ENCODE measurements at regions not wholly inside any gene's neighbourhood (a gene's known extent, or its start where the extent isn't known, plus 50 kb on each side); places are given as distances from the start of the nearest gene placed in this dataset.

GRCh38 chr13:81848291-81848690, 1507.4 kb upstream of the SPRY2 start:
- Histone ChIP-seq H3K4me1 (ENCODE audit: control insufficient read depth in 4 of 4, insufficient read depth in 4 of 4, low read length in 3 of 4) (no peaks in the 10 kb centered on the region), H3K9me3 (ENCODE audit: control insufficient read depth in 4 of 4, low read length in 3 of 4) (no peaks in the 10 kb centered on the region), H3K27me3 (ENCODE audit: control insufficient read depth in 4 of 4, insufficient read depth in 4 of 4, low read length in 3 of 4) (no peaks in the 10 kb centered on the region), H3K36me3 (ENCODE audit: control insufficient read depth in 4 of 4, insufficient read depth in 3 of 4, low read depth in 1 of 4, low read length in 3 of 4) (no peaks in the 10 kb centered on the region), H3K27ac (ENCODE audit: low read depth in 1 of 2, low read length in 2 of 2) (no peak overlapping the region), H3K4me3 (ENCODE audit: low read depth in 1 of 3, low read length in 3 of 3) (no peak overlapping the region), H3K9ac (ENCODE audit: low read depth in 1 of 2, low read length in 2 of 2) (no peak overlapping the region)
- TF ChIP-seq EGR1 (IDR thresholded peaks at IDR 0.05; ENCODE audit: low read depth in 2 of 2) (no peak), JUND (IDR thresholded peaks at IDR 0.05) (no peak), RXRA (IDR thresholded peaks at IDR 0.05) (no peak), HNF4G (IDR thresholded peaks at IDR 0.05) (no peak), RAD21 (IDR thresholded peaks at IDR 0.05) (no peak), MAX (IDR thresholded peaks at IDR 0.05) (no peak), CTCF (IDR thresholded peaks at IDR 0.05; ENCODE audit: low read depth, low read length, missing input control) (no peak), FOXA2 (IDR thresholded peaks at IDR 0.05) (no peak)
- TF ChIP-seq, protein P1, sequence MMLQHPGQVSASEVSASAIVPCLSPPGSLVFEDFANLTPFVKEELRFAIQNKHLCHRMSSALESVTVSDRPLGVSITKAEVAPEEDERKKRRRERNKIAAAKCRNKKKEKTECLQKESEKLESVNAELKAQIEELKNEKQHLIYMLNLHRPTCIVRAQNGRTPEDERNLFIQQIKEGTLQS (IDR thresholded peaks at IDR 0.05) = no peak
- DNase-seq (ENCODE audit: low spot score) = no peak

- Histone ChIP-seq H3K4me1 (ENCODE audit: control insufficient read depth in 4 of 4, insufficient read depth in 4 of 4, low read length in 3 of 4) (no peaks in the 10 kb centered on the region), H3K27me3 (ENCODE audit: control insufficient read depth in 4 of 4, insufficient read depth in 4 of 4, low read length in 3 of 4) (no peaks in the 10 kb centered on the region), H3K9me3 (ENCODE audit: control insufficient read depth in 4 of 4, low read length in 3 of 4) (no peaks in the 10 kb centered on the region), H3K27ac (ENCODE audit: low read depth in 1 of 2, low read length in 2 of 2) (no peak overlapping the region), H3K9ac (ENCODE audit: low read depth in 1 of 2, low read length in 2 of 2) (no peak overlapping the region), H3K4me3 (ENCODE audit: low read depth in 1 of 3, low read length in 3 of 3) (no peak overlapping the region), H3K36me3 (ENCODE audit: control insufficient read depth in 4 of 4, insufficient read depth in 3 of 4, low read depth in 1 of 4, low read length in 3 of 4) (no peaks in the 10 kb centered on the region)
- DNase-seq (ENCODE audit: low spot score) = no peak
- TF ChIP-seq NR2F2 (IDR thresholded peaks at IDR 0.05) = no peak
- TF ChIP-seq, protein P2, sequence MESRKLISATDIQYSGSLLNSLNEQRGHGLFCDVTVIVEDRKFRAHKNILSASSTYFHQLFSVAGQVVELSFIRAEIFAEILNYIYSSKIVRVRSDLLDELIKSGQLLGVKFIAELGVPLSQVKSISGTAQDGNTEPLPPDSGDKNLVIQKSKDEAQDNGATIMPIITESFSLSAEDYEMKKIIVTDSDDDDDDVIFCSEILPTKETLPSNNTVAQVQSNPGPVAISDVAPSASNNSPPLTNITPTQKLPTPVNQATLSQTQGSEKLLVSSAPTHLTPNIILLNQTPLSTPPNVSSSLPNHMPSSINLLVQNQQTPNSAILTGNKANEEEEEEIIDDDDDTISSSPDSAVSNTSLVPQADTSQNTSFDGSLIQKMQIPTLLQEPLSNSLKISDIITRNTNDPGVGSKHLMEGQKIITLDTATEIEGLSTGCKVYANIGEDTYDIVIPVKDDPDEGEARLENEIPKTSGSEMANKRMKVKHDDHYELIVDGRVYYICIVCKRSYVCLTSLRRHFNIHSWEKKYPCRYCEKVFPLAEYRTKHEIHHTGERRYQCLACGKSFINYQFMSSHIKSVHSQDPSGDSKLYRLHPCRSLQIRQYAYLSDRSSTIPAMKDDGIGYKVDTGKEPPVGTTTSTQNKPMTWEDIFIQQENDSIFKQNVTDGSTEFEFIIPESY (IDR thresholded peaks at IDR 0.05) = no peak
- TF ChIP-seq, protein P1 (IDR thresholded peaks at IDR 0.05) = no peak
- no peak for TF ChIP-seq GABPA (IDR thresholded peaks at IDR 0.05 in 1 of 2, conservative IDR thresholded peaks at IDR 0.05 in 1 of 2)
- TF ChIP-seq FOXA2 (IDR thresholded peaks at IDR 0.05) = no peak
- no peak for TF ChIP-seq RAD21 (IDR thresholded peaks at IDR 0.05)
- TF ChIP-seq TAF1 (conservative IDR thresholded peaks at IDR 0.05) = no peak
- no peak for TF ChIP-seq MAX (IDR thresholded peaks at IDR 0.05)
- TF ChIP-seq CTCF (IDR thresholded peaks at IDR 0.05; ENCODE audit: low read depth, low read length, missing input control) = no peak
- no peak for TF ChIP-seq YY1 (IDR thresholded peaks at IDR 0.05)
- TF ChIP-seq SP1 (IDR thresholded peaks at IDR 0.05) = no peak
- no peak for TF ChIP-seq EGR1 (IDR thresholded peaks at IDR 0.05; ENCODE audit: low read depth in 2 of 2)
- TF ChIP-seq JUND (IDR thresholded peaks at IDR 0.05) = no peak
- no peak for TF ChIP-seq FOXA1 (IDR thresholded peaks at IDR 0.05)
- TF ChIP-seq RXRA (IDR thresholded peaks at IDR 0.05) = no peak
- TF ChIP-seq REST (IDR thresholded peaks at IDR 0.05) = no peak
- 84% methylated on average over 2 of the region's 2 CpGs for WGBS
Observed at GRCh38 chr13:81846771-81847170, 1505.8 kb upstream of the SPRY2 start.
